Liver (tissue), 3 donors: ENCODE measurements at regions not wholly inside any gene's neighbourhood (a gene's known extent, or its start where the extent isn't known, plus 50 kb on each side); places are given as distances from the start of the nearest gene placed in this dataset.

Source experiments
- ATF3 ChIP-seq: IDR thresholded peaks from 2 replicates; pipeline ENCODE4 v1.6.1; 2016; ENCODE audit warnings: antibody characterized with exemption
- CTCF ChIP-seq: fragments of 150-350 bp; IDR thresholded peaks from 2 replicates; pipeline ENCODE4 v1.5.1; 2017; ENCODE audit warnings: improper control_type of control experiment, low read depth, low read length; ENCODE audit not compliant: missing input control
- GABPA ChIP-seq, 2 donors: IDR thresholded peaks in 1 of 2; conservative IDR thresholded peaks in 1 of 2; 2 replicates each; pipeline ENCODE4 v1.6.1; 2016; ENCODE audit warnings: antibody characterized with exemption in 2 of 2, mild to moderate bottlenecking in 1 of 2, moderate library complexity in 1 of 2
- MAX ChIP-seq: IDR thresholded peaks from 2 replicates; pipeline ENCODE4 v1.6.1; 2016; ENCODE audit warnings: antibody characterized with exemption
- SP1 ChIP-seq: IDR thresholded peaks from 2 replicates; pipeline ENCODE4 v1.6.1; 2018; ENCODE audit warnings: antibody characterized with exemption, mild to moderate bottlenecking
- TAF1 ChIP-seq: conservative IDR thresholded peaks from 2 replicates; pipeline ENCODE4 v1.6.1; 2016; ENCODE audit warnings: antibody characterized with exemption, mild to moderate bottlenecking
- donor health status: healthy.
- donor health status: healthy.

GRCh38 chr1:164466429-164466828, 92.6 kb upstream of the PBX1 start:
- TF ChIP-seq CTCF: no peak
- no peak for TF ChIP-seq SP1
- TF ChIP-seq ATF3: no peak
- no peak for TF ChIP-seq GABPA (IDR thresholded peaks at IDR 0.05 in 1 of 2, conservative IDR thresholded peaks at IDR 0.05 in 1 of 2)
- TF ChIP-seq MAX: no peak
- TF ChIP-seq TAF1: no peak
